Myocyte (in vitro differentiated cells): ENCODE measurements at regions not wholly inside any gene's neighbourhood (a gene's known extent, or its start where the extent isn't known, plus 50 kb on each side); places are given as distances from the start of the nearest gene placed in this dataset.
A peak's percentile ranks its signal among the peaks of the same experiment; 100 is the strongest.
"Not testable (repeated sequence)": the region's sequence is repeated elsewhere in the genome, so short reads cannot be mapped to it uniquely, and the experiment has no call there.

Experiments used
- DNase-seq: peaks from one replicate; pipeline ENCODE4 v3.0.0-alpha.2; 2012; ENCODE audit warnings: low read depth

GRCh38 chr22:27602390-27602789, 199.2 kb downstream of the MN1 start:
- no peak for DNase-seq

GRCh38 chr22:27603111-27603799, 198.3 kb downstream of the MN1 start:
- no peak for DNase-seq

GRCh38 chr22:27603800-27604144, 197.8 kb downstream of the MN1 start:
- DNase-seq = no peak

- DNase-seq = no peak
Measured at GRCh38 chr22:27605390-27605789, 196.2 kb downstream of the MN1 start.

GRCh38 chr22:27607750-27608149, 193.8 kb downstream of the MN1 start:
- not testable (repeated sequence) for DNase-seq

GRCh38 chr22:27609451-27609888, 192.1 kb downstream of the MN1 start:
- no peak for DNase-seq

- DNase-seq = not testable (repeated sequence)
Measured at GRCh38 chr22:27610164-27610563, 191.4 kb downstream of the MN1 start.

GRCh38 chr22:27610863-27611786, 190.4 kb downstream of the MN1 start:
- DNase-seq = no peak

- DNase-seq = no peak
Measured at GRCh38 chr22:27612115-27612514, 189.4 kb downstream of the MN1 start.

GRCh38 chr22:27613099-27614005, 188.2 kb downstream of the MN1 start:
- DNase-seq = no peak

GRCh38 chr22:27614006-27614649, 187.4 kb downstream of the MN1 start:
- no peak for DNase-seq

- no peak for DNase-seq
Measured at GRCh38 chr22:27614650-27615007, 186.9 kb downstream of the MN1 start.

GRCh38 chr22:27615408-27615807, 186.1 kb downstream of the MN1 start:
- no peak for DNase-seq

GRCh38 chr22:27616033-27616432, 185.5 kb downstream of the MN1 start:
- DNase-seq = no peak

GRCh38 chr22:27617214-27617881, 184.2 kb downstream of the MN1 start:
- no peak for DNase-seq

GRCh38 chr22:27620367-27621154, 181.0 kb downstream of the MN1 start:
- peak; percentile 40 for DNase-seq

GRCh38 chr22:27621486-27622070, 180.0 kb downstream of the MN1 start:
- DNase-seq = no peak

GRCh38 chr22:27624042-27624441, 177.5 kb downstream of the MN1 start:
- DNase-seq = no peak

GRCh38 chr22:27624705-27625104, 176.9 kb downstream of the MN1 start:
- peak; percentile 80 for DNase-seq
